ENCODE measurements at regions not wholly inside any gene's neighbourhood (a gene's known extent, or its start where the extent isn't known, plus 50 kb on each side); places are given as distances from the start of the nearest gene placed in this dataset.

DNA sequence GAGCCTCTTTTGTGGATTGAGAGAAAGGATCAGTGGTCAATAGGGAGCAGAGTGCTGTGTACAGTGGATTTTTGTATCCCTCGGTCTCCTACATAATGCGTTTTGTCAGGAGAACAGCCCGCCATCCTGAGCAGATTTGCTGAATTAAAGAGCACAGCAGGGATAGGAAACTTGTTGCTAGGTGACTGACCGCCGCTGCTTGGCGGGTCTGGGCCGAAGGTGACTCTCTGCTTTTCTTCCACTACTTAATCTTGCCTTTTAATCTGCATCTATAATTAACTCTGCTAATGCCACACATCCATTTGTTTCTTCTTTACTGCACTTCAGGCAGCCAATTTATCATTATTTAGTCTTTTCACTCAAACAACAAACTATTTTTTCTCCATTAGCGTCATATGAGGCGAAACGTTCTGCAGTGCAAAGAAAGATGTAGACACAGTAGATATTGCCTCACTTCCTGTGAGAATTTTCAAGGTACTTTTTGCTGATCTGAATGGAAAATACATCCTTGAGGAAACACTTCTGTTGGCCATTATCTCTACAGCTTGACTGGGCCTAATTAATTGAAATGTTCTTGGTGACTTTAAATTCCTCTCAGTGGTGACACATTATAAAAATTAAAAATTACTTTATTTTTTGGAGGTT is 108.0 kb downstream of the PPM1A start:
- no peaks in the 10 kb centered on the region for H3K36me3 ChIP-seq (ENCODE audit: low read depth, missing control alignments)
- no peak for DNase-seq
- no peak overlapping the region for H3K4me3 ChIP-seq
- H3K27ac ChIP-seq: no peak overlapping the region
- TF ChIP-seq, protein P1, sequence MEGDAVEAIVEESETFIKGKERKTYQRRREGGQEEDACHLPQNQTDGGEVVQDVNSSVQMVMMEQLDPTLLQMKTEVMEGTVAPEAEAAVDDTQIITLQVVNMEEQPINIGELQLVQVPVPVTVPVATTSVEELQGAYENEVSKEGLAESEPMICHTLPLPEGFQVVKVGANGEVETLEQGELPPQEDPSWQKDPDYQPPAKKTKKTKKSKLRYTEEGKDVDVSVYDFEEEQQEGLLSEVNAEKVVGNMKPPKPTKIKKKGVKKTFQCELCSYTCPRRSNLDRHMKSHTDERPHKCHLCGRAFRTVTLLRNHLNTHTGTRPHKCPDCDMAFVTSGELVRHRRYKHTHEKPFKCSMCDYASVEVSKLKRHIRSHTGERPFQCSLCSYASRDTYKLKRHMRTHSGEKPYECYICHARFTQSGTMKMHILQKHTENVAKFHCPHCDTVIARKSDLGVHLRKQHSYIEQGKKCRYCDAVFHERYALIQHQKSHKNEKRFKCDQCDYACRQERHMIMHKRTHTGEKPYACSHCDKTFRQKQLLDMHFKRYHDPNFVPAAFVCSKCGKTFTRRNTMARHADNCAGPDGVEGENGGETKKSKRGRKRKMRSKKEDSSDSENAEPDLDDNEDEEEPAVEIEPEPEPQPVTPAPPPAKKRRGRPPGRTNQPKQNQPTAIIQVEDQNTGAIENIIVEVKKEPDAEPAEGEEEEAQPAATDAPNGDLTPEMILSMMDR (IDR thresholded peaks at IDR 0.05): no peak
- TF ChIP-seq POLR2A (IDR thresholded peaks at IDR 0.05): no peak
- H3K4me1 ChIP-seq: no peaks in the 10 kb centered on the region
- WGBS, 2 donors: 34 to 49% methylated on average over 10 of the region's 10 CpGs
- no peaks in the 10 kb centered on the region for H3K9me3 ChIP-seq
- no peaks in the 10 kb centered on the region for H3K27me3 ChIP-seq
- intact Hi-C loops (cut with DNase I; ENCODE audit: low total_unique reads): loop anchor here (10.0 kb wide), 1 partner anchor 198 kb away; no protein-coding TSS in a partner anchor

DNA sequence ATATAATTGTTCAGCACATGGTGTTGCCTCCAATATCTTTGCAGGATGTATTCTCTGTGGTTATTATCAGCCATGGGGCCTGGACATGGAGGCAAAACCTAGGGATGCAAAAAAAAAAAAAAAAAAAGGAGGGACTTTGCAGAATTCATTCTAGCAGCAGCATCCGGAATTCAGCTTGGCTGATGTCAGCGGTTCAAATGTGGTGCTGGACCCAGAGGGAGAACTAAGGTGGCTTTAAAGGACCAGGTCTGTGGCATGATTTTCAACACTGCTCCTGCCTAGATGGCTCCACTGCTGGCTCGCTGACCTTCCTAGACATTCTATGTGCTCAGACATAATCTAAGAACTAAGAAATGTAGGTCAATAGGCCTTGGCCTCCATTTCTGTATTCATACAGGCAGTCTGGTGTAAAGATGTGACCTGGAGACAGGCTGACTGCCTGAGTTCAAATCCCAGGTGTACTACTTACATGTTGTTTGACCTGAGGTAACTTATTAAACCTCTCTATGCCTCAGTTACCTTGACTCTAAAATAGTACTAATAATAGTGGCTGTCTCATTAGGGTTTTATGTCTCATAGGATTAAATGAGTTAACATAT is 108.6 kb downstream of the PPM1A start:
- TF ChIP-seq POLR2A (IDR thresholded peaks at IDR 0.05): no peak
- TF ChIP-seq, protein P1 (IDR thresholded peaks at IDR 0.05): no peak
- intact Hi-C loops (cut with DNase I; ENCODE audit: low total_unique reads): loop anchor here (10.0 kb wide), 1 partner anchor 197 kb away; no protein-coding TSS in a partner anchor
- Histone ChIP-seq H3K4me1 (no peaks in the 10 kb centered on the region), H3K27ac (no peak overlapping the region), H3K36me3 (ENCODE audit: low read depth, missing control alignments) (no peaks in the 10 kb centered on the region), H3K9me3 (no peaks in the 10 kb centered on the region), H3K27me3 (no peaks in the 10 kb centered on the region), H3K4me3 (no peak overlapping the region)
- 75 to 80% methylated on average over 3 of the region's 3 CpGs for WGBS, 2 donors
- DNase-seq: no peak

GRCh38 chr14:60363275-60363674 is 114.3 kb downstream of the PPM1A start:
- no peak for DNase-seq
- intact Hi-C loops (cut with DNase I; ENCODE audit: low total_unique reads): no loop called here
- Histone ChIP-seq H3K9me3 (no peaks in the 10 kb centered on the region), H3K27ac (no peak overlapping the region), H3K27me3 (no peaks in the 10 kb centered on the region), H3K4me3 (no peak overlapping the region), H3K4me1 (no peaks in the 10 kb centered on the region), H3K36me3 (ENCODE audit: low read depth, missing control alignments) (no peaks in the 10 kb centered on the region)
- TF ChIP-seq, protein P1 (IDR thresholded peaks at IDR 0.05): no peak
- TF ChIP-seq POLR2A (IDR thresholded peaks at IDR 0.05): no peak
- 96 to 100% methylated on average over 2 of the region's 2 CpGs for WGBS, 2 donors

DNA sequence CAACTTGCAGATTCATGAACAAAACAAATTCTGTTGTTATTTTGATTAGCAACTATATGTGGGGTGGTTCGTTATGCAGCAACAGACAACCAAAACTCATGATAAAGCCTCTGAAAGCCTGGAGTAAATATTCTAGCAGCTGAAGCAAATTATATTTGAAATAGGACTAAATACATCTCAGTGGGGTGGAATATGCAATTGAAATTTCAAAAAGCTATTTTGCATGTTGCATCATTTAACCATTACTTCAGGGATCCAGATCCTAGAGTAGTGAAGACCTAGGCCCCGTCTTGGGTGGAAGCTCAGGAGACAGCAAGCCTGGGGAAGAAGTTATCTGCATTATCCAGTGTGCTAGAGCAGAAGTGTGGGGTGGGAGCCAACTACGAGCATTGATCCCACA is 114.7 kb downstream of the PPM1A start:
- intact Hi-C loops (cut with DNase I; ENCODE audit: low total_unique reads): no loop called here
- WGBS, 2 donors: 87 to 90% methylated on average over 3 of the region's 3 CpGs
- no peak overlapping the region for H3K4me3 ChIP-seq
- H3K4me1 ChIP-seq: no peaks in the 10 kb centered on the region
- DNase-seq: no peak
- no peaks in the 10 kb centered on the region for H3K27me3 ChIP-seq
- TF ChIP-seq, protein P1 (IDR thresholded peaks at IDR 0.05): no peak
- TF ChIP-seq POLR2A (IDR thresholded peaks at IDR 0.05): no peak
- no peak overlapping the region for H3K27ac ChIP-seq
- no peaks in the 10 kb centered on the region for H3K9me3 ChIP-seq
- no peaks in the 10 kb centered on the region for H3K36me3 ChIP-seq (ENCODE audit: low read depth, missing control alignments)

DNA sequence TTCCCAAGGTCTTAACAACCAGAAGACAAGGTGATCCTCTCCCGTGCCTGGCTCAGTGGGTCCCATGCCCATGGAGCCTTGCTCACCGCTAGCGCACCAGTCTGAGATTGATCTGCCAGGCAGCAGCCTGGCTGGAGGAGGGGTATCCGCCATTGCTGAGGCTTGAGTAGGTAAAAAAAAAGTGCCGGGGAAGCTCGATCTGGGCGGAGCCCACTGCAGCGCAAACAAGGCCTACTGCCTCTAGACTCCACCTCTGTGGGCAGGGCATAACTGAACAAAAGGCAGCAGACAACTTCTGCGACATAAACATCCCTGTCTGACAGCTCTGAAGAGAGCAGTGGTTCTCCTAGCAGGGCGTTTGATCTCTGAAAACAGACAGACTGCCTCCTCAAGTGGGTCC is 104.0 kb downstream of the C14orf39 start:
- WGBS, 2 donors: 66 to 75% methylated on average over 10 of the region's 10 CpGs
- no peak overlapping the region for H3K4me3 ChIP-seq
- no peaks in the 10 kb centered on the region for H3K27me3 ChIP-seq
- H3K9me3 ChIP-seq: no peaks in the 10 kb centered on the region
- H3K27ac ChIP-seq: no peak overlapping the region
- H3K4me1 ChIP-seq: no peaks in the 10 kb centered on the region
- DNase-seq: no peak
- no peak for TF ChIP-seq POLR2A (IDR thresholded peaks at IDR 0.05)
- TF ChIP-seq, protein P1 (IDR thresholded peaks at IDR 0.05): no peak
- intact Hi-C loops (cut with DNase I; ENCODE audit: low total_unique reads): no loop called here
- H3K36me3 ChIP-seq (ENCODE audit: low read depth, missing control alignments): no peaks in the 10 kb centered on the region

Data from testis (tissue), 2 donors.